GM21381 (cell line): ENCODE measurements at regions not wholly inside any gene's neighbourhood (a gene's known extent, or its start where the extent isn't known, plus 50 kb on each side); places are given as distances from the start of the nearest gene placed in this dataset.

ENCODE experiments used
- ATAC-seq: cut with Tn5 transposase; IDR thresholded peaks from one replicate; pipeline ENCODE4 v1.9.1; 2021; ENCODE audit warnings: mild to moderate bottlenecking, moderate library complexity; ENCODE audit not compliant: unreplicated experiment

DNA sequence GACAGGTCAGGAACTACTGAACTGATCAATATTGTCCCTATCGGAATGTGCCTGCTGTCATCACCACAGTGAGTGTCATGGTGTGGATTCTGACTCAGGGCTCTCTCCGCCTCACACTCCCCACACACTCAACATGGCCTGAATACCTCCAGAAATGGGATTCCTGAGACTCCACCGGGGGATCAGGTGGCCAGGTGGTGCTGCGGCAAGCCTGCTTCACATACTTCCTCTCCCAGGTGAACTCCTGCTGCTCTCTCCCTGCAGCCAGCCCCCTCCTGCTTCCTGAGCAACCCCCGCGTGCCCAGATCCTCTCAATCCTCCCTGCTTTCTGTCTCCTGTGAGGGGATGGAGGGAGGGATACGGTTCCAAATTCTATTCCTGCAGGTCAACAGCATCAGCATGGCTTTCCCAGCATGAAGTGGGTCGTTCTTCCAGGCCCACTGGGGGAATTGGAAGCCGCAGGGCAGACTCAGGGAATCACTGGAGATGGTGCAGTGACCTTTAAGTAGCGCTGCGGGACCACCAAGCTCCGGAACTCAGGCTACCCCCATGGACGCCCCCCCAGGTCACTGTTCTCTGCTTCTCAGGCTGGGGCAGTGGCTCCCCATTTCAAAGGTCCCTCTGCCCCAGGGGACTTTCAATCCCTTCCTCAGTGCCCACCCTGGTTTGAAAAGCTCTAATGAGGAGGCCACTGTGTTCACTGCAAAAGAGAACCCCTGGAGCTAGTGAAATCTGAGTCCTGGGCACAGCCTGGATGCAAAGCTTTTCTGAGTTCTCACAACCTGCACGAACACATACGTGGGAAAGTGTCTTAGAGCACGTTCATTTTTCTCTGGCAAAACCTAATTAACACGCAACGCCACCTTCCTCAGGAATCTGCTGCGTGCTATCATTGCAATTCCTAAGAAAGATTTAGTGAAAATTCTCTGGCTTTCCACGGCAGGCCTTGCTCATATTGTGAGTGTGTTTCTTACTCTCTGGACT, 168.4 kb downstream of the ZFP36L2 start:
- no peak for ATAC-seq

DNA sequence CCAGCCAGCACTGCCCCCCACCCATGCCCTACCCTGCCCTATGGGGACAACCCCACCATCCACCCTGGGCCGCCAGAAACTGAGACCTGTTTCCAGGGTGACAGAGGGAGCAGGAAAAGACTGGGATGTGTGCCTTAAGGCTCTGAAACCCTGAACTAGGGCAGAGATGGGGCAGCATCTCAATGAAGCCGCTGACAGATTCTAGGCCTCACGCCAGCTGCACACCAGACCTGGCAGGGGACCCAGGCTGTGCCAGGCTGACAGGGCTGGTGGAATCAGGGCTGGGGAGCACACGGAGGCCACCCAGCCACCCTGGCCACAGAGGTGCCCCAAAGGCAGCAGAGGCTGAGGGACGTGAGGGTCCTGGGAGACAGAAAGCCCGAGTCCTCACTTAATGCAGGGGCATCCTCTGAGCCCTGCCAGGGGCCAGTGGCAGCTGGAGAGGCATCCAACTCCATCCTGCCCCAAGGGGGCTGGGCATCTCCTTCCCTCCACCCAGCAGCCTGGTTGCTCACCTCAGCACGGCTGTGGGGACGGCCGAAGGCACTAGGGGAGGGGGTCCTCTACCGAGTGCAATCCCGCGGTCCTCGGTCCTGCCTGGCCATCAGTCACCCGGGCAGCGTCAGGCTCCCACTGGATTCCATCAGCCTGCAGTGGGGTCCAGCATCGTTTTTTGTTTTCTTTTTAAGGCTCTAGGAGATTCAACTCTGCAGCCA, 169.2 kb downstream of the ZFP36L2 start:
- ATAC-seq, result no peak

DNA sequence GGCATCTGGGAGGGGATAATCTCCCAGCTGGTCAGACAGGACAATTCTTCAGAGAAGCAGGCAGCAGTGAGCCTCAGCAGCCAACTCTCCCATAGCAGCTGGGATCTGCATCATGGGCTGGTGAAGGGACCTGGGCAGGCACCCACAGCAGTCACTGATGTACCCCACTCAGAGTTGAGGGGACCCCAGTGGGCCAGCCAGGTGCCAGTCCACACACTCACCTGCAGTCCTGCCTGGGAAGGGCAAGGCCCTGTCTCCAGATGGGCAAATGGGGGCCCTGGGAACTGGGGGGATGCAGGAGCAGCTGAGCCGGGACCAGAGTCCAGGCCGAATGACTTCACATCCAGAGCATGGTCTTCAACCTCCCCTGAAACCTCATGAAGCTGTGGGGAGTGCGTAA, 170.4 kb downstream of the ZFP36L2 start:
- ATAC-seq, result no peak

DNA sequence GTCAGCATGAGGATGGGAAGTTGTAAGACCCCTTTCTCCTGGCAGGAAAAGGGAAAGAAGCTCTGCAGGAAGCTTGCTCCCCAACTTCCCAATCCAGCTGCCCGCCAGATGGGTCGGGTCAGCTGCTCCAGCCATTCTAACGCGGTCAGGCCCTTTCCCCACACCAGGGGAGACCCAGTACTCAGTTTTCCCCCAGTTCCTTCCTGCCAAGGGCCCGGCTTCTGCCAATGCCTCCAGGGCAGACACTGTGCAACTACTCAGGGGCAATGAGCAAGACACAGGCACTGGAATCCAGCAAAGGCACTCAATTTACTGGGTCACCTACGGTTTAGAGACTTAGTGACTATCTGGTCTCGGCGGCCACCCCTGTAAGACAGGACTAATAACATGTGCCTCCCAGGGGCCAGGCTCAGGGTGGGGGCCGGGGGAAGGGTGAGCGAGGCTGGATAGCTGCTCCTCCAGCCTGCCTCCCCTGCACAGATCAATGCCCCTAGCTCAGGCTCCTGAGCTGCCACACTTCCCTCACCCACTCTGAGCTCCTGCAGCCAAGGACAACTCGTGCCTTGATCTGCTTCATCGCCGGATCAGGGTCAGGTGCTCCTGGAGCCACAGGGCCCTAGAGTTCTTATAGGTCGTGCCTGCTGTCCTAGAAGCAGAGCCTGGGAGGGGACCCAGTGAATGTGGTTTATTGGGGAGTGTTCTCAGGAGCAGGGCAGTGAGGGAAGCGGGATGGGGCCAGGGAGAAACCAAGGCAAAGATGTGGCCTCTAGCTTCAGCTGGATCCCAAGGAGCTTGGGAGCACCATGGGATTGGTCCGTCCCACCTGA, 171.1 kb downstream of the ZFP36L2 start:
- ATAC-seq, result no peak

DNA sequence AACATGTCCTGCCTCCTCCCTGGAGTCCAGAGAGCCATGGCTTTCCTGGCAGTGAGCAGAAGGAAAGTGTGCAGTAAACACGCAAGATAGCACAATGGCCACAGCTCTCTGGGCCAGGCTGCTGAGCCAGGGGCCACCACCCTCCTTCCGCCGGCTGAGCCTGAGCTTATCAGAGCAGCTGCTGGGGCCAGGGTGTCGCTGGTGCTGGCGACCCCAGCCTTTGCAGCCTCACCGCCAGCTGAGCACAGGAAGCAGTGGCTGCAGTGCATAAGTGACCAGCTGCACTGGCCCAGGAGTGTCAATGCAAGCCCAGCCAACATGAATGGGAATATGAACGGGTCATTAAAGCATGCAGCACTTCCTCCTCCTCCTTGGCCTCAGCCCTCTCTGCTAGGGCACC, 172.0 kb downstream of the ZFP36L2 start:
- ATAC-seq, result no peak

DNA sequence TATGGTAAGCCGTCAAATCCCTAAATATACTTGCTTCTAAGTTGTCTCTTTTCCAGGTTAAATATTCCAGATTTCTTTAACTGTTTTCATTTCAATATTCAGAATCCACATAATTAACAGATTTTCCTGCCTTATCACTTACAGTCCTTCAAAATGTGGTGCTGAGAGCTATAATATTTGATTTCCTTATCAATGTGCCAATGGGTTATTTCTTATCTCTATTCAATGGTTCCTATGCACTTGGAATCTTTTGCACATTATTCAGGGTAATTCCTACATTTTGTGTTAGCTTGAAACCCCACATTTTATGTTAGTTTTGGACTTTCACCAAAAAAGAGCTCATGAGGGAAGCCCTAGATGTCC, 173.5 kb downstream of the ZFP36L2 start:
- ATAC-seq, result no peak

DNA sequence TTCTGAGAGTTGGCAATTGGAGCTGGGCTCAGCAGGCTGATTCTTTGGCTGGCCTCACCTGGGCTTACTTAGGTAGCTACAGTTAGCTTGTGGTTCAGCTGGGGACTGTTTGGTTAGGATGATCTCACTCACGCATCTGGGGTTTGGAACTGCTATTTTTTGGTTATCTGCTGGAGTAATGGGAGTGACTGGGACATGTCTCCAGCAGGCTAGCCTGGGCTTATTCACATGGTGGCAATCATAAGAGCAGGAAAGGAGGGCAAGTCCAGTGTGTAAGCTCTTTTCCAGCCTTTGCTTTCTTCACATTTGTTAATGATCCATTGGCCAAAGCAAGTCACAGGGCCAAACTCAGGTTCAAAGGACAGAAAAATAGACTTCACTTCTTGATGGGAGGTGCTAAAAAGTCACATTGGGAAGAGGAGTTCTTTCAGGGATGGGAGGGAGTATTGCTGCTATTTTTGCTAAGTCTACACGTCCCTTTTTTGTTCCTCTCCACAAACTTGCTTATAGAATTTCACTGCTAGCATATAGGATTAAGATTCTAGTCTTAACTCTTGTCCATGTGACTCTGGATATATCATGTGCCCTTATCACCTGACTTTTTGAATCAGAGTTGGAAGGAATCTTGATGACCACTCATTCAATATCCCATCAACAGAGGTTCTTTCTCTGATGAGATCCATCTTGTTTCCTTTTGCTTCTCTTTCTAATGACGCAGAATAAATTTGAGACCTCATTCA, 174.0 kb downstream of the ZFP36L2 start:
- ATAC-seq, result no peak

DNA sequence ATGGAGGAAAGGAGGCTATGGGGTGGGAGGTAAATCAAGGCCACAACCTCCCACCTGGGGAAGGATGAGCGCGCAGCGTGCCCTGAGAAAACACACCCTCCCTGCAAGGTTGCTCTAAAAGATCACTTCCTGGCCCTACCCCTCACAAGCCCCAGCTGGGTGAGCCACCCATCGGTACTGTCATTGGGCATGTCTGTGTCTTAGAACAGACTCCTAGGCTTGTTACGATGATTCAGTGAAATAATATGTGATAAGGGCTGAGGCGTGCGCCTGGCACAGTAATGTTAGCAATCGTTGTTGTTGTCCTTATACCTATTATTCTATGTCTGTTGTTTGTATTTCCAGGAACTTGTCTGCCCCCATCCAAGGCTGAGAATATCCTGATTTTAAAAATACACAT, 175.1 kb downstream of the ZFP36L2 start:
- no peak for ATAC-seq

DNA sequence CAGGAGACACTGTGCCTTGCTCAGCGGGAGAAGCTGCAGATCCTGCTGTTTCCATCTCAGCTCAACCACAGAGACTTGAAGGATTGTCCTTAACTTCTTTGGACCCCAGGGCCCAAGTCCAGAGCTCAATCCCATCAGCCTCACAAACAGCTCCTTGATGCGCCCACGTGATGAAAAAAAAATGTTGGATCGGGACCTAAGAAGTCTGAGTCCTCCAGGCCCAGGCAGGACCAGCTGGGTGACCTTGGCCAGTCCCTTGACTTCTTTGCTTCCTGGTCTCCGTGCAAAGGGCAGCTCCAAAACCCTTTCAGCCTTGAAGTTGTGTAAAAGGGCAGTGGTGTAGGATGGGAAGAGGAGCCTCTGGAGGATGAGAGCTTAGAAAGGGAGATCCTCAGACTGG, 175.5 kb downstream of the ZFP36L2 start:
- ATAC-seq, result no peak

DNA sequence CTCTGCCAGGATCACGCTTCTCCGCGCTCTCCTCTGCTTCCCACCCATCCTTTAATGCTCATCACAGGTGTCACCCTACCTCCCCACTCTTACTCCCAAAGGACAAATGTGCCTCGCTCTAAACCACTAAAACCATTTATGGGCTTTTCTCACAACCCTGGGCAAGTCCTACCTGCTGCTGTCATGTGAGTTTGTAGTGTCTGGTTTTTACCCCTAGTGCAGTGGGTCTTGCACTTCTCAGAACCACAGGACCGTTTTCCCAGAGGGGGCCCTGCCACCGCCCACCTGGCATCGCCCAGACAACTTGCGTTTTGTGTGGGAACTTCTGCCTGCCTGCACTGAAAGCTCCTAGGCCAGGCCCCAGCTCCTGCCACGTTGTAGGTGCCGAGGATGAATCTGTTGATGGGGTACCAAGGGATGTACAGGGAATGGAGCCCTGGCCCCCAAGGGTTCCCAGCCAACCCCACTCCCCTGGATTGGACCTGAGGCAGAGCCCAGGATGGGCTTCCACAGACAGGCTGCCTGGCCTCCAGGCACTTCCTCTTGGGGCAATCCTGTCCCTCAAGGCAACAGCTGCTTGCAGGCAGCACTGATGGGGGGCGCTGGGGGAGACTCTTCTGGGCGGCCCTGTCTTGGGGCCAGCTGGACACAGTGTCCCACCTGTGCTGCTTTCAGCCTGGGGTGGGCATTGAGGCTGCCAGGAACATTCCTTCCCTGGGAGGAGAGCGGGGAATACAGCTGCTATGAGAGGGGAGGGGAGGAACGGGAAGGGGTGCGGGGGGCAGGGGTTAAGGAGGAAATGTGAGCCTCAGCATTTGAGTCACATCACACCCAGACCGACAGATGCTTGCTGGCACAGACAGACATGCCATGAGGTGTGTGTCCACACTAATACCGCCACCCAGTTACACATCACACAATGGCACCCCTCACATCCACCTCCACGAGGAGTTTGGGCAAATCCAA, 176.3 kb downstream of the ZFP36L2 start:
- ATAC-seq, result no peak

DNA sequence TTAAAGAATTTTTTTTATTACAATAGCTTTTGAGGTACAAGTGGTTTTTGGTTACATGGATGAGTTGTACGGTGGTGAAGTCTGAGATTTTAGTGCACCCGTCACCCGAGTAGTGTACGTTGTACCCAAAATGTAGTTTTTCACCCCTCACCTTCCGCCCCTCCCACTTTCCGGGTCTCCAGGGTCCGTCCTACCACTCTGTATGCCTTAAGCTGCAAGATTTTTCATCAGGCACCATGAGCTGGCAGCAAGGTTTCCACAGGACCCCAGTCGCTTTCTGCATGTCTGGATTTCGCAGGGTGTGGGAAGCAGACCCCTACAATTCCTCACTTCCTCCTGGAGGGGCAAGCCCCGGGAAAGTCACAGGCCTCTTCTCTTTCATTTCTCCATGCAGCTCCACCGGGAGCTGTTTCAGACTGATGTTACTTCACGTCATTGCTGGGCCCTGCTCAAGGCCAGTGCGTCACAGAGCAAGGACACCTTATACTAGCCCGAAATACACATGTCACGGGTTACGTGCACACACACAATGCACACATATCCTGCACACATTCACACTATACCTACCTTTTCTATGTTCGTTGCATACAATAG, 179.1 kb downstream of the ZFP36L2 start:
- ATAC-seq, result no peak

DNA sequence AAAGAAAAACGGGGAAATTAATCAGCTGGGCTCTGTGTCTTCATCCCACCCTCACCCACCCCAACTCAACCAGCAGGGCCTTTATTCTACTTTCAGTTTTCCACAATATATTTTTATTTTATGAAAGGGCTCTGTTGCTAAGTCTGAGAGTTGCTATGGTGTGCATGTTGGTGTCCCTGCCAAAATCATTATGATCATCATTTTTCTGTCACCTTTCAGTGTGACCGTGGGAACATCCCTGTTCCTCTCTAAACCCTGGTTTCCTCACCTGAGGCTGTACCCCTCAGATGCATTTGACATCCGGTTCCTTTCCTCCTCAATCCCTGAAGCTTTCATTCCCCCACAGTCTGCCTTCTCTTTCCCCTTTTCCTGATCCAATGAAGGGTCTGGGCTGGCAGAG, 180.5 kb downstream of the ZFP36L2 start:
- no peak for ATAC-seq

DNA sequence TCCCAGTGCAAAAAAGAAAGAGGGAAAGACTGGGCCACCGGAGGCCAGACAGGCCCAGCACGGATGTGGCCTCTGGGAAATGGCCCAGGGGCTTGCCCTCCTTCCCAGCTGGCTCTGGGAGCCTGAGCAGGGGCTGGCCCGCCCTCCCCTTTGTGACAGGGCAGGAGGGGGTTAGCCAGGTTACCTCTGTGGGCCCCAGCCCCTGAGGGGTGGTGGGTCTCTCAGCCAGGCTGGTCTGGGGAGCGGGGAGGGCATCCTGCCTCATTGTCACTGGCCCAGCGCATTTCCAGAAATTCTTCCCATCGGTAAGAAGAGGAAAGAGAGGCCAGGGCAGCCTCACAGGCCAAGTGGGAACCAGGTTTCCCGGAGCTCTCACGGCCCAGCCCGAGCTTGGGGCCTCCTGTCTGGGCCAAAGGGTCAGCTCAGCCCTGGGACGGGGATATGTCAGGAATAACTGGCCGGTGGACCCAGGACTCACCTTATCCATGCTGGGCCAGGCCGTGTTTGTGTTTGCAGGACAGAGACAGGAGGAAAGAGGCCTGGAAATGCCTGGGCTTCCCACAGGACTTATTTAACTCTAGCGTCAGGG, 182.2 kb downstream of the ZFP36L2 start:
- ATAC-seq, result no peak

DNA sequence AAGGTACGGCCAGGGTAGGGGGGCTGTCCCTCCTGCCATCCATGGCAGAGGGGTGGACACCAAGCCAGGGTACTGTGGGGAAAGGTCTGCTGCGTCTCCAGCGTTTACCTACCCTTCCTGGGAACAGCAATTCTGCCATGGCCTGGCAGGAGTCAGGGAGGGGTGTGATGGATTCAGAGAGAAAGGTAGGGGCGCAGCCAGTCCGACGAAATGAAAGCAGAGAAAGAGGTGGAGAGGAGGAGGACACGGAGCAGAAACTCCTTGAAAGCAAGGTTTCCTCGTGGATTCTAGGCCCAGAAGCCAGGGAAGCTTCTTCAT, 182.9 kb downstream of the ZFP36L2 start:
- no peak for ATAC-seq

DNA sequence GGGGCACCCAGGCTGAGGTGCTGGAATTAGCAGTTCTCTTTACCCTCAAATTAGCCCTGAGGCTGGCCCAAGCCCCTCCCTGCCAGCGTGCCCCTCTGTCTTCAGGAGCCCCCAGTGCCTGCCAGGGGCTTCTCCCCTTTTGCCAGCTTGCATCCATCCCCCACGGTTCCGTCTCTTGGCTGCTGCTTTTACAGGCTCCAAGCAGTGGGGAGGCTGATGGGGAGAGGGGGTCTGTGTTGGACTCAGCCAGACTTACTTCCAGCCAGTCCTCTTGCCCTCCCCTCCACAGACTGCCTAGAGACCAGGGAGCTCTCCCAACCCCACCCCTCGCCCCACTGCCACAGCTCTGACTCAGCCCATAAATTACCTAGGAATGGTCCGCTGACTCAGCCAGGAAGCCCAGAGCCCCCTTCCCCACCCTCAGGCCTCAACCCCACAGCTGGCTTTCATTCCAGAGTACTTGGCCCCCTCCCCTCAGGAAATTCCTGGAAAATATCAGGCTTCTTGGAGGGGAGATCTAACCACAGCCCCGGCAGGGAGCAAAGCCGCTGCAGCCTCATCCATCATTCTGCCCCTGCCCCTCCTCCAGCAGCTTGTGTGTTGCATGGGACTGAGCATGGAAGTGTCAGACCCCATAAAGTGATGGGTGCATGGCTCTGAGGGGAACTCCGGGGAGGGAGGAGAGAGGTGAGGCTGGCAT, 184.6 kb downstream of the ZFP36L2 start:
- ATAC-seq, result no peak

DNA sequence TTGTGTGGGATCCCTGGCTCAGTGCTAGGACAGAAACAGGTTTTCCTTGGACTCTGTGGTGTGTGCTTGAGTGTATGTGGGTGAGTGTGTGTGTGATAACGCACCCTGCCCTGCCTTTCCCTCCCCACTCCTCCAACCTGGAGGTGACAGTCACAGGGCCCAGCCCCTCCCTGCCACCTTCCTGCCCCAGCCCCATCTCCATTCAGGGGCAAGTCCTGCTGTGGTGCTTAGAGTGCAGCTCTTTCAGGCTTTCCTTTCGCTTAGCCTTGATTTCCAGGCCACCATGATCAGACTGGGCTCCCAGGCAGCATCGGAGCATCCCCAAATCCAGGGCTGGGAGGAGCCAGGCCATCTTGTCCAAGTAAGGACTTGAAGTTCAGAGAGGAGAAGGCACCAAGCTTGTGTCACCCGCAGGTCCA, 185.2 kb downstream of the ZFP36L2 start:
- ATAC-seq, result no peak

DNA sequence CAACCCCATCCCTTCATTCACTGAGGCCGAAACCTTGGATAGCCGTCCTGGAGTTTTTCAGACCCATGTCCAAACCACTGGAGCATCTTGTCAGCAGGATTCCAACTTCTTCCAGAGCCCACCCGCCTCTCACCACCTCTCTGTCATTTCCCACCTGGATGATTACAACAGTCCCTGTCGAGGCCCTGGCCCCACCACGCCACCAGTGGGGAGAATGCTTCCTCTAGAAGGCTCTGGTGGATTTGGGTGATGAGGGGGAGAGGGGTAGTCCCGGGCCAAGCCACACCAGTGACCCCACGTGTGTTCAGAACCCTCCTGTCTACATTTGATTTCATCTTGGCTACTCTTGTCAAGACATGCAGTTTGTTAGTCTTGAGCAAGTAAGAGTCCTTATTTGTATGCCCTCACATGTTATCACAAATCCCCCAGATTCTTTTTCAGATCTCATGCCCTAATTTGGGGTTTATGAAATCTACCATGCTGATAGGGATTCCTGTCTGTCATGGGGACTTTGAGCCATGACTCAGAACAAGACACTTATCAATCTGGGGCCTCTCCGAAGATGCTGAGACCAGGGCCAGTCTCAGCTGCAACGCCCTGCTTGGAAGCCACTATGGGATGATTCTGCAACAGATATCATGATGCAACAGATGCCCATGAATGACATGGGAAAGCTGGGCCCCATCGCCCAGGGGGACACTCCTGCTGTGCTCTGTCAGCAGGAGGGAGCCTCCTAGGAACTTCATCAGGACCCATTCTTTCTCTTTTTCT, 186.1 kb downstream of the ZFP36L2 start:
- no peak for ATAC-seq
